ENCODE measurements at regions not wholly inside any gene's neighbourhood (a gene's known extent, or its start where the extent isn't known, plus 50 kb on each side); places are given as distances from the start of the nearest gene placed in this dataset.

- Histone ChIP-seq H3K4me1 (no peaks in the 10 kb centered on the region), H3K27ac (no peak overlapping the region), H3K36me3 (no peaks in the 10 kb centered on the region), H3K27me3 (no peaks in the 10 kb centered on the region), H3K4me3 (no peak overlapping the region), H3K9me3 (no peaks in the 10 kb centered on the region)
- no peak for DNase-seq
- 85 to 92% (median 89%) methylated on average over 16 of the region's 16 CpGs for WGBS, 5 donors
- TF ChIP-seq CTCF (IDR thresholded peaks at IDR 0.05) (no peak), POLR2AphosphoS5 (IDR thresholded peaks at IDR 0.05) (no peak), POLR2A (IDR thresholded peaks at IDR 0.05) (no peak), EP300 (IDR thresholded peaks at IDR 0.05) (no peak)
- intact Hi-C loops (cut with DNase I; ENCODE audit: low total_unique reads): no loop called here
Observed at GRCh38 chr14:25267186-25267585, 217.2 kb upstream of the STXBP6 start.

- no peak for TF ChIP-seq POLR2AphosphoS5 (IDR thresholded peaks at IDR 0.05)
- no peak for TF ChIP-seq POLR2A (IDR thresholded peaks at IDR 0.05)
- no peak for TF ChIP-seq CTCF (IDR thresholded peaks at IDR 0.05)
- TF ChIP-seq EP300 (IDR thresholded peaks at IDR 0.05): no peak
Observed at GRCh38 chr14:25259470-25259869, 209.5 kb upstream of the STXBP6 start.

GRCh38 chr14:25252793-25253192, 202.8 kb upstream of the STXBP6 start:
- Histone ChIP-seq H3K27ac (no peak overlapping the region), H3K4me3 (no peak overlapping the region), H3K27me3 (no peaks in the 10 kb centered on the region), H3K36me3 (no peaks in the 10 kb centered on the region), H3K4me1 (no peaks in the 10 kb centered on the region), H3K9me3 (no peaks in the 10 kb centered on the region)
- WGBS, 5 donors: 76 to 85% (median 82%) methylated on average over 11 of the region's 11 CpGs
- TF ChIP-seq POLR2AphosphoS5 (IDR thresholded peaks at IDR 0.05) (no peak), CTCF (IDR thresholded peaks at IDR 0.05) (no peak), POLR2A (IDR thresholded peaks at IDR 0.05) (no peak), EP300 (IDR thresholded peaks at IDR 0.05) (no peak)
- no peak for DNase-seq
- intact Hi-C loops (cut with DNase I; ENCODE audit: low total_unique reads): no loop called here

More at GRCh38 chr14:25259470-25259869, 209.5 kb upstream of the STXBP6 start:
- Histone ChIP-seq H3K4me3 (no peak overlapping the region), H3K4me1 (no peaks in the 10 kb centered on the region), H3K9me3 (no peaks in the 10 kb centered on the region), H3K36me3 (no peaks in the 10 kb centered on the region), H3K27me3 (no peaks in the 10 kb centered on the region), H3K27ac (no peak overlapping the region)
- 77 to 95% (median 93%) methylated on average over 1 of the region's 1 CpG for WGBS, 5 donors
- no peak for DNase-seq
- intact Hi-C loops (cut with DNase I; ENCODE audit: low total_unique reads): no loop called here

GRCh38 chr14:25250516-25250915, 200.6 kb upstream of the STXBP6 start:
- Histone ChIP-seq H3K4me1 (no peaks in the 10 kb centered on the region), H3K4me3 (no peak overlapping the region), H3K36me3 (no peaks in the 10 kb centered on the region), H3K9me3 (no peaks in the 10 kb centered on the region), H3K27me3 (no peaks in the 10 kb centered on the region), H3K27ac (no peak overlapping the region)
- DNase-seq: no peak
- intact Hi-C loops (cut with DNase I; ENCODE audit: low total_unique reads): no loop called here
- TF ChIP-seq POLR2A (IDR thresholded peaks at IDR 0.05) (no peak), POLR2AphosphoS5 (IDR thresholded peaks at IDR 0.05) (no peak), CTCF (IDR thresholded peaks at IDR 0.05) (no peak), EP300 (IDR thresholded peaks at IDR 0.05) (no peak)
